GM12875 (cell line): ENCODE measurements at regions not wholly inside any gene's neighbourhood (a gene's known extent, or its start where the extent isn't known, plus 50 kb on each side); places are given as distances from the start of the nearest gene placed in this dataset.

Experiments used
- H3K4me3 ChIP-seq: one replicate; pipeline ENCODE4 v1.5.1; 2011; ENCODE audit warnings: low read depth, low read length, control low read depth
- TF ChIP-seq, protein P1 (sequence below): IDR thresholded peaks from 2 replicates; pipeline ENCODE4 v1.5.1; 2011; ENCODE audit warnings: low read depth, mild to moderate bottlenecking, control low read depth, inconsistent platforms, low read length, moderate library complexity, borderline replicate concordance; ENCODE audit not compliant: insufficient read depth

DNA sequence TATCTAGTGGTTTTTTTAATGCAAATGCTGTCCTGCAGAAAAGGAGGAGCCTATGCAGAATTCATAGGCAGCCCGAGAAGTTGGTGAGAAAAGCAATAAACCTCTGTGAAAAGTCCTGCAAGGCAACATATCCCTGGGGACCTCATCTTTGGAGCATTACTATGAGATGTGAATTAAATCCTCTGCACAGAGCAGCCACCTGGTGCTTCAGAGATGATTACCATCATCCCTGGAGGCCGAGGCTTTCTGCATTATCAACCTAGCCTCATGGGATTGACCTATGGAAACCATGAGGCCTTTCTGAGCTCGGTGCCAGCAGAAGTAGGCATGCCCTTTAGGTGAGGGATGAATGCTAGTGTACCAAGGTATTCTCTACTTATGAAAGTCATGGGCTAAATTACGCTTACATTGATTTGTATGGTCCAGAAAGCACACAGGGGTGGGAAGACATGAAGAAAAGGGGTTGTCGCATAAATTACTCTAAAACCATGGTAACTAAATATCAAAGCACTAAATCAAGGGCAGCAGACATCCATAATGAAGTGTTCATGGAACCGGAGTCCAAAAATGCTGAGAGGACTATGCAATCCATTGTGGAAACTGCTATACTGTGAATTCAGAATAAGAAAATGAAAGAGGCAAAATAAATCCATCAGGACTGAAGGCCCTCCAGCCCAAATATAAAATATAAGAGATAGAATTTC lies 623.5 kb upstream of the DDX18 start:
- no peak overlapping the region for H3K4me3 ChIP-seq
- TF ChIP-seq, protein P1, sequence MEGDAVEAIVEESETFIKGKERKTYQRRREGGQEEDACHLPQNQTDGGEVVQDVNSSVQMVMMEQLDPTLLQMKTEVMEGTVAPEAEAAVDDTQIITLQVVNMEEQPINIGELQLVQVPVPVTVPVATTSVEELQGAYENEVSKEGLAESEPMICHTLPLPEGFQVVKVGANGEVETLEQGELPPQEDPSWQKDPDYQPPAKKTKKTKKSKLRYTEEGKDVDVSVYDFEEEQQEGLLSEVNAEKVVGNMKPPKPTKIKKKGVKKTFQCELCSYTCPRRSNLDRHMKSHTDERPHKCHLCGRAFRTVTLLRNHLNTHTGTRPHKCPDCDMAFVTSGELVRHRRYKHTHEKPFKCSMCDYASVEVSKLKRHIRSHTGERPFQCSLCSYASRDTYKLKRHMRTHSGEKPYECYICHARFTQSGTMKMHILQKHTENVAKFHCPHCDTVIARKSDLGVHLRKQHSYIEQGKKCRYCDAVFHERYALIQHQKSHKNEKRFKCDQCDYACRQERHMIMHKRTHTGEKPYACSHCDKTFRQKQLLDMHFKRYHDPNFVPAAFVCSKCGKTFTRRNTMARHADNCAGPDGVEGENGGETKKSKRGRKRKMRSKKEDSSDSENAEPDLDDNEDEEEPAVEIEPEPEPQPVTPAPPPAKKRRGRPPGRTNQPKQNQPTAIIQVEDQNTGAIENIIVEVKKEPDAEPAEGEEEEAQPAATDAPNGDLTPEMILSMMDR = no peak

DNA sequence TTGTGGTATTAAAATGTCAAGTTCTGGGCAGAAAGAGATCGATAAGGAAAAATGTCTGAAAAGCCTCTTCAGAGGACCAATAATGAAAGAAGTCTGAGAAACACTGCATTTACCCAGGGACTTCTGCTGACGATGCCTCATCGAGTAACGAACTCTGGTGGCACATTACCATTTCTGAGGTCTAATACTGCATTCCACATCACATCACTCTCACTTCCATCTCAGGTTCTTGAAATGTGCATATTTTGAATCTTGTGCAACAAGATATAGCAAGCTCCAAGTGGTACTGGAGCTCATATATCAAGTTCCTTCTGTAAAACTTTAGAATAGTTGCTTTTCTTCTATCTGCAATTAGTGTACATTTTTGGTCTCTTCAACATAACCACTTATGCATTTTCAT lies 619.1 kb upstream of the DDX18 start:
- TF ChIP-seq, protein P1 = no peak
- no peak overlapping the region for H3K4me3 ChIP-seq

DNA sequence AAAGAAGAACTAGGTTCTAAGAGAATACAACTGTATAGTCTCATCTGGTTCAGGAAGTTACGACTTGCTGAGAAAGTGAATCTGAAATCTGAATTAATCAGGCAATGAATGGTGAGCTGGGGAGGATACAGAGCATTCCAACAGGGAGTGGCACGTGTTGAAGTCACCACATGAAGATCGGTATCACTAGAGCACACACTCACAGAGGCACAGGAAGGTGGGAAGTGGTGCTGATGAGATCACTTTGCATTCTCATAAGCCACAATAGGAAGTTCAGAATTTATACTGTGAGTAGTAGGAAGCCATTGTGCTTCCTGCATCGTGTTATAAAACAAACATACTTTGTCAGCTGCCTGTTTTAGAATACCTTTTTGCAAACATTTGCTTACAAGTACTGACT lies 615.0 kb upstream of the DDX18 start:
- TF ChIP-seq, protein P1 = no peak
- no peak overlapping the region for H3K4me3 ChIP-seq

GRCh38 chr2:117212562-117212961 lies 601.9 kb upstream of the DDX18 start:
- H3K4me3 ChIP-seq = no peak overlapping the region
- TF ChIP-seq, protein P1 = no peak

DNA sequence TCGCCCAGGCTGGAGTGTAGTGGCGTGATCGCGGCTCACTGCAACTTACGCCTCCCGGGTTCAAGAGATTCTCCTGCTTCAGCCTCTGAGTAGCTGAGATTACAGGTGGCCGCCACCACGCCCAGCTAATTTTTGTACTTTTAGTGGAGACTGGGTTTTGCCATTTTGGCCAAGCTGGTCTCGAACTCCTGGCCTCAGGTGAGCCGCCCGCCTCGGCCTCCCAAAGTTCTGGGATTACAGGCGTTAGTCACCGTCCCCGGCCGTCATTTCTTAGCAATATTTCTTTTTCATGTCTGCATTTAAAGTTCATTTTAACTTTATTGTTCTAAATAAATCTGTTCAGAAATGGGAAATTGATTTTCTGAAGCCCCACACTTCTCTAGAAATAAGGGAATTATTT lies 597.3 kb upstream of the DDX18 start:
- TF ChIP-seq, protein P1 = no peak

DNA sequence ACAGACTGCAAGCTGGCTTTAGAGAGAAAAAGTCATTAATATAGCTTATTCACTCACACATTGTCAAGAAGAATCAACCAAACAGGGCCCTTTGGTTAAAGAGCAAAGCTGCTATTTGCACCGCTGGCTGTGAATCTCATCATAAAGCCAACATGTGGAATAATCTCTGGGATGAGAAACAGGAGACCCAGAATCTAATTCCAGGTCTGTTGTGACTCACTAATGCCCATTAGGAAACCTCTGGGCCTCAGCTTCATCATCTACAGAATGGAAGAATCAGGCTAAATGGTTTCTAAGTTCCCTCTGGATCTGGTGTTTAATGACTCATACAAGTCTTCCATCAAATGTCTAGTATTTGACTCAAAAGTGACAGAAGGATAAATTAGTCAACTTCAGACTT lies 591.7 kb upstream of the DDX18 start:
- no peak overlapping the region for H3K4me3 ChIP-seq
- TF ChIP-seq, protein P1 = no peak

More for the DNA sequence above, 597.3 kb upstream of the DDX18 start:
- H3K4me3 ChIP-seq = no peak overlapping the region

- no peak overlapping the region for H3K4me3 ChIP-seq
- TF ChIP-seq, protein P1 = no peak
Measured at GRCh38 chr2:117232305-117232704, 582.2 kb upstream of the DDX18 start.
